ENCODE measurements at regions not wholly inside any gene's neighbourhood (a gene's known extent, or its start where the extent isn't known, plus 50 kb on each side); places are given as distances from the start of the nearest gene placed in this dataset.

DNA sequence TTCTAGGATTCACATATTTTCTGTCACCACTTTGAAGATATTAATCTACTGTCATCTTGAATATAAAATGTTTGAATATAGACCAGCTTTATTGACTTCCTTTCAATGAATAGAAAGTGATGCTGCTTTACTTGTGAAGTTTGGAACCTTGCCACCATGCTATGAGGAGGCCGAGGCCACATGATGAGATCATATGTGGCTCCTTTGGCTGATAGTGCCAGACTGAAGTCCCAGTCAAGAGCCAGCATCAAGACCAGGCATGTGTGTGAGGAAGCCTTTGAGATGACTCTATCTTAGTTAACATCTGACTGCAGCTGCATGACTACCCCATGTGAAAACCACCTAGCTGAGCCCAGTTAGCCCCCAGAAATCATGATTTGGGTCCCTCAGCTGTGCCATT is 169.5 kb downstream of the OTOR start:
- TF ChIP-seq, protein P1, sequence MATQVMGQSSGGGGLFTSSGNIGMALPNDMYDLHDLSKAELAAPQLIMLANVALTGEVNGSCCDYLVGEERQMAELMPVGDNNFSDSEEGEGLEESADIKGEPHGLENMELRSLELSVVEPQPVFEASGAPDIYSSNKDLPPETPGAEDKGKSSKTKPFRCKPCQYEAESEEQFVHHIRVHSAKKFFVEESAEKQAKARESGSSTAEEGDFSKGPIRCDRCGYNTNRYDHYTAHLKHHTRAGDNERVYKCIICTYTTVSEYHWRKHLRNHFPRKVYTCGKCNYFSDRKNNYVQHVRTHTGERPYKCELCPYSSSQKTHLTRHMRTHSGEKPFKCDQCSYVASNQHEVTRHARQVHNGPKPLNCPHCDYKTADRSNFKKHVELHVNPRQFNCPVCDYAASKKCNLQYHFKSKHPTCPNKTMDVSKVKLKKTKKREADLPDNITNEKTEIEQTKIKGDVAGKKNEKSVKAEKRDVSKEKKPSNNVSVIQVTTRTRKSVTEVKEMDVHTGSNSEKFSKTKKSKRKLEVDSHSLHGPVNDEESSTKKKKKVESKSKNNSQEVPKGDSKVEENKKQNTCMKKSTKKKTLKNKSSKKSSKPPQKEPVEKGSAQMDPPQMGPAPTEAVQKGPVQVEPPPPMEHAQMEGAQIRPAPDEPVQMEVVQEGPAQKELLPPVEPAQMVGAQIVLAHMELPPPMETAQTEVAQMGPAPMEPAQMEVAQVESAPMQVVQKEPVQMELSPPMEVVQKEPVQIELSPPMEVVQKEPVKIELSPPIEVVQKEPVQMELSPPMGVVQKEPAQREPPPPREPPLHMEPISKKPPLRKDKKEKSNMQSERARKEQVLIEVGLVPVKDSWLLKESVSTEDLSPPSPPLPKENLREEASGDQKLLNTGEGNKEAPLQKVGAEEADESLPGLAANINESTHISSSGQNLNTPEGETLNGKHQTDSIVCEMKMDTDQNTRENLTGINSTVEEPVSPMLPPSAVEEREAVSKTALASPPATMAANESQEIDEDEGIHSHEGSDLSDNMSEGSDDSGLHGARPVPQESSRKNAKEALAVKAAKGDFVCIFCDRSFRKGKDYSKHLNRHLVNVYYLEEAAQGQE (IDR thresholded peaks at IDR 0.05; ENCODE audit: insufficient read depth in 1 of 2, low read depth in 2 of 2, low read length in 2 of 2), result no peak
- TF ChIP-seq POLR2AphosphoS5 (IDR thresholded peaks at IDR 0.05; ENCODE audit: low read depth, low read length) (no peak), FOXP2 (optimal IDR thresholded peaks at IDR 0.05; ENCODE audit: borderline replicate concordance, extremely low read depth, extremely low read length, insufficient read depth) (no peak), TAF1 (IDR thresholded peaks at IDR 0.05; ENCODE audit: borderline replicate concordance, insufficient read depth, low read length) (no peak), SIN3A (IDR thresholded peaks at IDR 0.05; ENCODE audit: borderline replicate concordance, insufficient read depth, low read length) (no peak)

DNA sequence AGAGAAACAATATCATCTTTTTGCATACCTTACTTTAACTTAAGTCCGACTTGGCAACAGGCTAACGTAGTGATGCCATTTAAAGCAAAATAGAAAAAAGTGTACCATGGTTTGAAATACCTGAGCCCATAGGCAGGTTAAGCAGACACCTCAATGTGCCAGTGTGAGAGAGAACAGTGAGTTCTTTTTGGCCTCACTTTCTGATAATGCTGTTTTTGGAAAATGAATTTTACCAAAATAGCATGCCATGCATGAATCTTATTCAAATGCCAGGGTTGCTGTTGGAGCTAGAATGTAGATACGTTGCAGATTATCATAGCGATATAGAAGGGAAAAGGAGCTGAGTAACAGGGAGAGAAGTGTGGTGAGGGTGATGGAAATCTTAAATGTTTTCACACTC is 170.2 kb downstream of the OTOR start:
- TF ChIP-seq, protein P1 (IDR thresholded peaks at IDR 0.05; ENCODE audit: insufficient read depth in 1 of 2, low read depth in 2 of 2, low read length in 2 of 2), result no peak
- TF ChIP-seq TAF1 (IDR thresholded peaks at IDR 0.05; ENCODE audit: borderline replicate concordance, insufficient read depth, low read length) (no peak), FOXP2 (optimal IDR thresholded peaks at IDR 0.05; ENCODE audit: borderline replicate concordance, extremely low read depth, extremely low read length, insufficient read depth) (no peak), POLR2AphosphoS5 (IDR thresholded peaks at IDR 0.05; ENCODE audit: low read depth, low read length) (no peak), SIN3A (IDR thresholded peaks at IDR 0.05; ENCODE audit: borderline replicate concordance, insufficient read depth, low read length) (no peak)

DNA sequence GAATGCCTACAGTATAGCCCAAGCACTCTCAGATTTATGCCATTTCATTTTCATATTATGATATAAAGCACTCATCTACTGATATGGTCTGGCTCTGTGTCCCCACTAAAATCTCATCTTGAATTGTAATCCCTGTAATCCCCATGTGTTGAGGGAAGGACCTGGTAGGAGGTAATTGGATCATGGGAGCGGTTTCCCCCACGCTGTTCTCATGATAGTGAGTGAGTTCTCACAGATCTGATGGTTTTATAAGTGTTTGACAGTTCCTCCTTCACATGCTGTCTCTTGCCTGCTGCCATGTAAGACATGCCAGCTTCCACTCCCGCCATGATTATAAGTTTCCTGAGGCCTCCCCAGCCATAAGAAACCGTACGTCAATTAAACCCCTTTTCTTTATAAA is 171.7 kb downstream of the OTOR start:
- TF ChIP-seq, protein P1 (IDR thresholded peaks at IDR 0.05; ENCODE audit: insufficient read depth in 1 of 2, low read depth in 2 of 2, low read length in 2 of 2), result no peak
- TF ChIP-seq TAF1 (IDR thresholded peaks at IDR 0.05; ENCODE audit: borderline replicate concordance, insufficient read depth, low read length) (no peak), FOXP2 (optimal IDR thresholded peaks at IDR 0.05; ENCODE audit: borderline replicate concordance, extremely low read depth, extremely low read length, insufficient read depth) (no peak), SIN3A (IDR thresholded peaks at IDR 0.05; ENCODE audit: borderline replicate concordance, insufficient read depth, low read length) (no peak), POLR2AphosphoS5 (IDR thresholded peaks at IDR 0.05; ENCODE audit: low read depth, low read length) (no peak)

DNA sequence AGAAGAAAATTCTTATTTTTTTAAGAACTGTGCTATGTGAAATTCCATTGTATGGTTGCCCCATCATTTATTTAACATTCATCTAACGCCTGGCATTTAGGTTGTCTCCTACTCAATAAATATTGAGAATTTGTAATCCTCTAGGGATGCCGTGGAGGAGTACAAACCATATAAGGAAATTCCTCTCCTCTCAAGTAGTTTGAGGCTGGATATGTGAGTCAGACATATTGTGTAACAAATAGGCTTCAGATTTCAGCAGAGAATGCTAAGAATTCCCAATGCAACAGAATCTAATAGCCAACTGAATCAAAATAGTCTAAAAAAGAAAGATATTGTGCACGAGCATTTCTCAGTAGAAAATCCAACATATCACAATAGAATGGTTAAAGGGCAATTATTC is 174.7 kb downstream of the OTOR start:
- TF ChIP-seq TAF1 (IDR thresholded peaks at IDR 0.05; ENCODE audit: borderline replicate concordance, insufficient read depth, low read length) (no peak), FOXP2 (optimal IDR thresholded peaks at IDR 0.05; ENCODE audit: borderline replicate concordance, extremely low read depth, extremely low read length, insufficient read depth) (no peak), POLR2AphosphoS5 (IDR thresholded peaks at IDR 0.05; ENCODE audit: low read depth, low read length) (no peak), SIN3A (IDR thresholded peaks at IDR 0.05; ENCODE audit: borderline replicate concordance, insufficient read depth, low read length) (no peak)
- TF ChIP-seq, protein P1 (IDR thresholded peaks at IDR 0.05; ENCODE audit: insufficient read depth in 1 of 2, low read depth in 2 of 2, low read length in 2 of 2), result no peak

Measured in PFSK-1 (cell line).